ENCODE measurements at regions not wholly inside any gene's neighbourhood (a gene's known extent, or its start where the extent isn't known, plus 50 kb on each side); places are given as distances from the start of the nearest gene placed in this dataset.

DNA sequence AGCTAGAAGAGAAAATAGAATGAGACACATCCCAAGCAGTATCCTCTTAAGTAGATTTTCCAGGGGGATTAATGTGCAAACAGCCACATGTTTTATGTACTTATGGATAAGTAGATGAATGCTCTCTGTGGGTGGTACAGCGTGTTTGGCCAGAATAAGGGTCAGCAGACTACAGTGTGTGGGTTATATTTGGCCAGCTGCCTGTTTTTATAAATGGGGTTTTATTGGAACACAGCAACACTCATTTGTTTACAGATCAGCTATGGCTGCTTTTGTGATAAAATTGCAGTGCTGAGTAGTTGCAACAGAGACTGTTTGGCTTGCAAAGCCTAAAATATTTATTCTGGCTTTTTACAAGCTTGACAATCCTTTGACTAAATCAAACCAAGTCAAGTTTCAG lies 780.2 kb upstream of the SEL1L start:
- intact Hi-C loops (cut with micrococcal nuclease; ENCODE audit: unreplicated experiment) = no loop called here
- Histone ChIP-seq H3K9me3 (ENCODE audit: control insufficient read depth, insufficient read depth, low read depth, low read length) (no peaks in the 10 kb centered on the region), H3K4me3 (ENCODE audit: low read depth in 2 of 2, low read length in 2 of 2) (no peak overlapping the region), H3K4me1 (ENCODE audit: control insufficient read depth, insufficient read depth, low read length) (no peaks in the 10 kb centered on the region), H3K27me3 (ENCODE audit: control insufficient read depth, insufficient read depth, low read length) (no peaks in the 10 kb centered on the region), H3K36me3 (ENCODE audit: control insufficient read depth, insufficient read depth, low read length) (no peaks in the 10 kb centered on the region), H3K27ac (ENCODE audit: low read length) (no peak overlapping the region)
- no TSS peak for BruUV-seq (replicated peaks)
- DNase-seq (ENCODE audit: low read depth, low spot score) (no peak), ATAC-seq (no peak)
- ChIA-PET POLR2A (no interaction called here), CTCF (no interaction called here)
- TF ChIP-seq POLR2AphosphoS5 (IDR thresholded peaks at IDR 0.05; ENCODE audit: low read depth, low read length) (no peak), CTCF (IDR thresholded peaks at IDR 0.05) (no peak), TCF7L2 (IDR thresholded peaks at IDR 0.05; ENCODE audit: low read depth, low read length) (no peak), SIN3A (IDR thresholded peaks at IDR 0.05; ENCODE audit: borderline replicate concordance, insufficient read depth, low read depth, low read length) (no peak), REST (IDR thresholded peaks at IDR 0.05; ENCODE audit: insufficient read depth in 1 of 2, low read depth in 2 of 2, low read length in 1 of 2) (no peak)
- in situ Hi-C loops (cut with HindIII; ENCODE audit: low pct_unique_long_range_greater_than_20kb, low sequenced_read_pairs) = no loop called here

DNA sequence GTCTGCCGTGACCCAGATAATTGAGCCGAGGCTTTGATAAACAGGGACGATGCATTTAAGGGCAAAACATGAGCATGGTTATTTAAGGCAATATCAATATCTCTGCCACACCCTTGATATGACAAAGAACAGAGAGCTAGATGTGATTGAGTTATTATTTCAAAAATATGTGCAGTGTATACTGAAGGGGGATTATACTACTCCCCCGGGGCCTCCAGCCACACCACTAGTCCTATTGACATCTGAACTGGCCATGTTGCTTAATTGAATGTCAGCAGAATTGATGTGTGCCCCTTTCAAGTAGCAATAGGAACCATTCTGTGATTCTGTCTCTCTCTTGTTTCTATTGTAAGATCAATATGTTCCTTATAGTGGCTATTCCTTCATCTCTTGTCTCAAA lies 794.8 kb upstream of the SEL1L start:
- no peaks in the 10 kb centered on the region for H3K4me1 ChIP-seq (ENCODE audit: control insufficient read depth, insufficient read depth, low read length)
- no peak overlapping the region for H3K27ac ChIP-seq (ENCODE audit: low read length)
- ChIA-PET CTCF (no interaction called here), POLR2A (no interaction called here)
- in situ Hi-C loops (cut with HindIII; ENCODE audit: low pct_unique_long_range_greater_than_20kb, low sequenced_read_pairs) (no loop called here), intact Hi-C loops (cut with micrococcal nuclease; ENCODE audit: unreplicated experiment) (no loop called here)
- no peak for ATAC-seq
- TF ChIP-seq SIN3A (IDR thresholded peaks at IDR 0.05; ENCODE audit: borderline replicate concordance, insufficient read depth, low read depth, low read length) (no peak), POLR2AphosphoS5 (IDR thresholded peaks at IDR 0.05; ENCODE audit: low read depth, low read length) (no peak), CTCF (IDR thresholded peaks at IDR 0.05) (no peak), REST (IDR thresholded peaks at IDR 0.05; ENCODE audit: insufficient read depth in 1 of 2, low read depth in 2 of 2, low read length in 1 of 2) (no peak), TCF7L2 (IDR thresholded peaks at IDR 0.05; ENCODE audit: low read depth, low read length) (no peak)
- H3K36me3 ChIP-seq (ENCODE audit: control insufficient read depth, insufficient read depth, low read length) = no peaks in the 10 kb centered on the region
- H3K9me3 ChIP-seq (ENCODE audit: control insufficient read depth, insufficient read depth, low read depth, low read length) = no peaks in the 10 kb centered on the region
- no peak overlapping the region for H3K4me3 ChIP-seq (ENCODE audit: low read depth in 2 of 2, low read length in 2 of 2)
- no peaks in the 10 kb centered on the region for H3K27me3 ChIP-seq (ENCODE audit: control insufficient read depth, insufficient read depth, low read length)
- no peak for DNase-seq (ENCODE audit: low read depth, low spot score)
- no TSS peak for BruUV-seq (replicated peaks)
